AG04449 (cell line): ENCODE measurements at regions not wholly inside any gene's neighbourhood (a gene's known extent, or its start where the extent isn't known, plus 50 kb on each side); places are given as distances from the start of the nearest gene placed in this dataset.
"Not testable (repeated sequence)": the region's sequence is repeated elsewhere in the genome, so short reads cannot be mapped to it uniquely, and the experiment has no call there.

ENCODE experiments used
- CTCF ChIA-PET: fragments of 350-600 bp; formaldehyde crosslinking; extraction: SDS; loops from one replicate; lab custom pipeline; 2021; ENCODE audit warnings: antibody characterized with exemption; lab: Yijun Ruan, JAX
- POLR2A ChIA-PET: fragments of 400-600, 350-600 bp; formaldehyde crosslinking; extraction: SDS; loops from one replicate; lab custom pipeline; 2020; ENCODE audit warnings: antibody characterized with exemption, inconsistent platforms; lab: Yijun Ruan, JAX
- DNase-seq: peaks from one replicate; pipeline ENCODE4 v3.0.0-alpha.2; 2010; ENCODE audit warnings: low read depth, low spot score
- H3K4me3 ChIP-seq: 2 replicates; pipeline ENCODE4 v1.5.1; 2011; ENCODE audit warnings: low read depth, mild to moderate bottlenecking, control low read depth, low read length
- TF ChIP-seq, protein P1 (sequence below): IDR thresholded peaks from one replicate; pipeline ENCODE4 v1.5.1; 2011; ENCODE audit warnings: mild to moderate bottlenecking, moderate library complexity, low read length, control low read depth, inconsistent platforms; ENCODE audit not compliant: insufficient read depth; ENCODE audit errors: missing control alignments

DNA sequence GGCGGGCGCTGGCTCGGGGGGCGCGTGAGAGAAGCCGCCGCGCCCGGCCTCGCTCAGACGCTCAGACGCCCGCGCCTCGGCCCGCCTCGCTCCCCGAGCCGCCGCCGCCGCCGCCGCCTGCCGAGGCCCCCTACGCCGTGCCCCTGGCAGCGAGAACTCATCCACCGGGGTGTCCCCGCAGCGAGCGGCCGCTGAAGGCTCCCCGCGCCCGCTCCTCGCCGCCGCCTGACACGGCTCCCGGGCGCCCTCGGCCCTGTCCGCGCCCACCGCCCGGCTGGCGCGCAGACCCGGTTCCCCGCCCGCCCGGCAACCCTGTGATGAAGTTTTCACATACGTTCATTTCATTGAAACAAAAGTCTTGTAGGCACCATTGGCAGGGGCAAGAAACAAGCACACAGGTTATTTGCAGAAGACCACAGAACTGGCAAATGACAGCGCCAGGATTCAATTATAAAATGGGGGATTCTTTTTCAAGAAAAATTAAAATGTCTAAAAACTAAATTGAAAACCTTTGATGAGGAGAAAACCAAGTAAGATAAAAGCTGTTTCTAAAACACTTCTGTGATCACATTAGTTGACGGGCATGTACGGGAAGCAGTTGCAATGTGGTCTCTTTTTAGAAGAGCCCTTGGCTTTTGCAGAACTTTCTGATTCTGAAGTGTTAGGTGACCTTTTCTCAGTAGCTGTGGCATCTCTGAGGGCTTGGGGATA is 50.5 kb upstream of the TUBA3D start:
- CTCF ChIA-PET: interaction anchor here (1.3 to 1.8 kb wide), 3 partner anchors 12 to 67 kb away, joined by 4 to 9 read pairs (median 4); no protein-coding TSS in a partner anchor
- no peak for DNase-seq

DNA sequence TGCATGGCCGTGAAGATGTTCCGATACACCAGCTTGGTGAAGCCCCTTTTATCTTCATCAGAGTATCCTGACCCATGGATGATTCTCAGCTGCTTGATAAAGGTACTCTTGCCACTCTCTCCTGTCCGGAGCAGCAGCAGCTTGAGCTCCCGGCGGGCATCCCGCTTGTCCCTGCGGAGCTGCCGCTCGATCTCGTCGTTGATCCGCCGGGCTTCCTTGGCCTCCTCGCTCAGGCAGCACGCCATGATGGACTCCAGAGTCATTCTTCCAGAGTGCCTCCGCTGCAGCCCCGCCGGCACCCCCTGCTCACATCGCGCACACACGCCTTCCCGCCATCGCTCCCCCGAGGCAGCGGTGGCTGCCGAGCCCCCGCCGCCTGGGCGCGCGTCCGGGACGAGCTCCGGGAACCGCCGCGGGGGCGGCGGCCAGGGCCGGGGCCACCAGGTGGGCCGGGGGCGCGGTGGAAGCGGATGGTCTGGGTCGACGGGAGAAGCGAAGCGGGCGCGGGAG is 51.3 kb upstream of the TUBA3D start:
- CTCF ChIA-PET: interaction anchor here (1.3 kb wide), 1 partner anchor 11 kb away, joined by 4 read pairs; no protein-coding TSS in a partner anchor
- POLR2A ChIA-PET, H3K4me3 ChIP-seq, DNase-seq: not testable (repeated sequence)

More for the DNA sequence above, 50.5 kb upstream of the TUBA3D start:
- TF ChIP-seq, protein P1, sequence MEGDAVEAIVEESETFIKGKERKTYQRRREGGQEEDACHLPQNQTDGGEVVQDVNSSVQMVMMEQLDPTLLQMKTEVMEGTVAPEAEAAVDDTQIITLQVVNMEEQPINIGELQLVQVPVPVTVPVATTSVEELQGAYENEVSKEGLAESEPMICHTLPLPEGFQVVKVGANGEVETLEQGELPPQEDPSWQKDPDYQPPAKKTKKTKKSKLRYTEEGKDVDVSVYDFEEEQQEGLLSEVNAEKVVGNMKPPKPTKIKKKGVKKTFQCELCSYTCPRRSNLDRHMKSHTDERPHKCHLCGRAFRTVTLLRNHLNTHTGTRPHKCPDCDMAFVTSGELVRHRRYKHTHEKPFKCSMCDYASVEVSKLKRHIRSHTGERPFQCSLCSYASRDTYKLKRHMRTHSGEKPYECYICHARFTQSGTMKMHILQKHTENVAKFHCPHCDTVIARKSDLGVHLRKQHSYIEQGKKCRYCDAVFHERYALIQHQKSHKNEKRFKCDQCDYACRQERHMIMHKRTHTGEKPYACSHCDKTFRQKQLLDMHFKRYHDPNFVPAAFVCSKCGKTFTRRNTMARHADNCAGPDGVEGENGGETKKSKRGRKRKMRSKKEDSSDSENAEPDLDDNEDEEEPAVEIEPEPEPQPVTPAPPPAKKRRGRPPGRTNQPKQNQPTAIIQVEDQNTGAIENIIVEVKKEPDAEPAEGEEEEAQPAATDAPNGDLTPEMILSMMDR: no peak
- H3K4me3 ChIP-seq: no peak overlapping the region
- POLR2A ChIA-PET: no interaction called here

DNA sequence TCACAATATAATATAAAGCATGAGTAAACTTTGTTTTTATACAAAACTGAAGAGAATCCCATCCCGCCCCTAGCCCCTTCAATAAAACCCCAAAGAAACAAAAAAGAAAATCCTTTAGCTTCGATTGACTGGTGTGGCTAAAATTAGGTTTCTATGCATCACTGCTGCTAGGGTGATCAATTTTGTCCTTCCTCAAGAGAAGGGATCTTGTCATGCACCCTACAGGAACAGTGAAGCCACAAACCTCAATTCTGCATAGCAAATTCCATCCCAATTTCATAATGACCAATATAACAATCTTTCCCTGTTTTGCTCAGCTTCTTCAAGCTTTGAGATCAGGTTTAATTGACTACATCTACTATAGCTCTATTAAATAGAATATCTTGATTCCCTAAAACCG is 55.2 kb upstream of the TUBA3D start:
- DNase-seq, CTCF ChIA-PET, POLR2A ChIA-PET, H3K4me3 ChIP-seq: not testable (repeated sequence)

DNA sequence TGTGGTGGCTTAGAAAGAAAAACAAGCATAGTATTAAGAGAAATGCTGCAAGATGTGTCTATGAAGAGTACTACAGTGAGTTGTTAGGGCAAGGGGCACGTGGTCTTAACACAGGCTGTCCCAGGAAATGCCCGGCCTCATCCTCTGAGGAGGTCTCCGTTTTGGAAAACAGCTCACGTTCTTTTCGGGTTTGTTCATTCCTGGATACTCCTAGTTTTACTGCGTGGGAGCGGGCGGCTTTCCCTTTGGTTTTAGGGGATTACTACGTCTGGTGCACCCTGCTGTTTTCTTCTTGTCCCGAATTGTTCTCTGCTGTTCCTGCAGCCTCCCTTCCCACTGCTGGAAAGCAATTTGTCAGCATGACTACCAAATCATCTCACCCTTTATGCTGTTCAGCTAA is 55.5 kb upstream of the RAB6D start:
- TF ChIP-seq, protein P1: no peak
- ChIA-PET POLR2A (no interaction called here), CTCF (no interaction called here)
- no peak overlapping the region for H3K4me3 ChIP-seq
- no peak for DNase-seq

DNA sequence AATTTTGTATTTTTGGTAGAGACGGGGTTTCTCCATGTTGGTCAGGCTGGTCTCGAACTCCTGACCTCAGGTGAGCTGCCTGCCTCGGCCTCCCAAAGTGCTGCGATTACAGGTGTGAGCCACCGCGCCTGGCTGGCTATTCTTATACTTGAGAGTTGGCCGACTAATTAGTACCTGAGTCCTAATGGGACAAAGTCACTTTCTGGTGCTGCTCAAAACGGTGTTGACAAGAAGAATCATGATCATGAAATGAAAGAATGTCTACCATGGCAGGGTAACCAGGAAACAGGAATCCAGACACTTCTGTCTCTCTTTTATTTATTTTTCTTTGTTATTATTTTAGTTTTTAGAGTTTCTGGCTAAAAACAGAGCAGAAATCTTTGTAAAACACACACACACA is 54.7 kb upstream of the RAB6D start:
- no peak overlapping the region for H3K4me3 ChIP-seq
- POLR2A ChIA-PET: no interaction called here
- no peak for DNase-seq
- TF ChIP-seq, protein P1: no peak
- CTCF ChIA-PET: no interaction called here

DNA sequence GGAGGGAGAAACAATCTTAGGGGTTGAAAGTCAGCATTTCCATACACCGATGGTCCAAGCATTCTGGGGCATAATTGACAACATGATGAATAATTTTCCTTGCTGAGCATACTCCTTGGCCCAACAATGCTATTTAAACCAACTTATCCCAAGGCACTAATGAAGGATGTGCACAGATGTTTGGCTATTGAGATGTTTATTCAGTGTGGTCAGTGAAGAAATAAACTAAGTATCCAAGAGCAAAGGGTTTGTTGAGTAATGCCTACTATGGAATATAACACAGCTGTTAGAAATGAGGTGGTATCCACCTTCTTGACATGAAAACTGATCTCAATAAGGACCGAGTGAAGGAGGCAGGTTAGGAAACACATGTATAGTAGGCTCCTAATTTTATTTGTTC is 53.9 kb upstream of the RAB6D start:
- ChIA-PET CTCF (interaction anchor here (1.3 kb wide), 1 partner anchor 255 kb away, joined by 3 read pairs; no protein-coding TSS in a partner anchor), POLR2A (no interaction called here)
- no peak overlapping the region for H3K4me3 ChIP-seq
- TF ChIP-seq, protein P1: no peak
- no peak for DNase-seq

DNA sequence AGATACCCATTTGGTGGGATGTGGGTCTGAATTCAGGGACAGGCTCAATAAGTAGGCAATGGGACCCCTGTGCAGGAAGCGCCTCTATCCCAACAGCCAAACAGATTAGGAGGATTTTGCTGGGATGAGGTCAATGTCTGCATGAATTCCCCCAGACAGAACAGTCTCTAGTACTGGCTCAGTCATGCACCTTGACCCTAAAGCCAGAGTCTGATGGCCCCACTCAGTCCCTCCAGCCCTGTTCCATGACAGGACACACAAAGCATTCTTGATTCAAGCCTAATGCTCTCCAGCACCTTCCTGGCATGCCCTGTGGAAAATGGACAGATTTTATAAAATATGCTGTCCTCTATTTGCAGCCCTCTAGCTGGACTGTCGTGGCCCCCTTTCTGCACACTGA is 49.8 kb upstream of the RAB6D start:
- no peak for DNase-seq
- no peak overlapping the region for H3K4me3 ChIP-seq
- TF ChIP-seq, protein P1: no peak
- CTCF ChIA-PET: interaction anchor here (0.8 to 2.9 kb wide), 13 partner anchors 9 to 735 kb away, joined by 3 to 40 read pairs (median 6); partner anchors contain the start of gene MZT2A
- POLR2A ChIA-PET: no interaction called here
